GM03348 (cell line): ENCODE measurements at regions not wholly inside any gene's neighbourhood (a gene's known extent, or its start where the extent isn't known, plus 50 kb on each side); places are given as distances from the start of the nearest gene placed in this dataset.
"Not testable (repeated sequence)": the region's sequence is repeated elsewhere in the genome, so short reads cannot be mapped to it uniquely, and the experiment has no call there.

Experiments
- DNase-seq: peaks from one replicate; pipeline ENCODE4 v3.0.0; 2012; ENCODE audit warnings: low spot score

DNA sequence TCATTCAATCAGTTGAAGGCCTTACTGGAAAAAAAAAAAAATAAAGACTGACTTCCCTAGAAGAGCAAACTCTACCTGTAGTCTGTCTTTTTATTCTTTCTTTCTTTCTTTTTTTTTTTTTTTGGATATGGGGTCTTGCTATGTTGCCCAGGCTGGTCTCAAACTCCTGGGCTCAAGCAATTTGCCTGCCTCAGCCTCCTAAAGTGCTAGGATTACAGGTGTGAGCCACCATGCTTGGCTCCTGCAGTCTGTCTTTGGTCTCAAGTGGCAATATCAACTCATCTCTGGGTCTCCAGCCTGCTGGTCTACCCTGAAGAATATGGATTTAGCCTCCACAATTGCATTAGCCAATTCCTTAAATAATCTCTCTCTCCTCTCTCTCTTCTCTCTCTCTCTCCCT is 167.7 kb upstream of the P2RY1 start:
- no peak for DNase-seq

- no peak for DNase-seq
Measured at GRCh38 chr3:152669560-152669959, 165.4 kb upstream of the P2RY1 start.

GRCh38 chr3:152671446-152672319 is 163.2 kb upstream of the P2RY1 start:
- DNase-seq, result no peak

GRCh38 chr3:152672320-152672649 is 162.6 kb upstream of the P2RY1 start:
- DNase-seq, result no peak

DNA sequence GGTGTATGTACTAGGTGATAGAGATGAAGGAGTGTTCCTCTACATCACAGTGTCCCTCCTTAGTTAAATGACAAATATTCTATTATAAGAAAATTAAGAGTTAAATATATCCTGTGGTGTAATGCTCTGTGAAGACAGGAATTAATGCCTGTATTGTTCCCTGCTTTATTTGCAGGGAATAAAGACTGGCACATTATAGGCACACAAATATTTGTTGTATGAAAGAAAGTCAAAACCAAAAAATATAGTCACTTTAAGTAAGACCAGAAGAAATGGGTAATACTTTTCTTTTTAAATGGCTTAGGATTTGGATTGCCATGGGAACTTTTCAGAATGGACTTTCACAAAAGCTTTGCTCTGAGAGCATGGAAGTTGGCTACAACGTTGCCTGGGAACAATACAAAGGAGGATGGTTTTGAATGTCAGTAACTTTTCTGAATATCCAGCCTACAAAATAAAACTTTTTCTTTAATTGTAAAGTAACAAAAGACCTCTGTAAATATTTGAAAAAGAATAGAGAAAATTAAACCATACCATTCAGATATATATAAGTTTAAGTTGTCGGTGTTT is 158.0 kb upstream of the P2RY1 start:
- no peak for DNase-seq

- DNase-seq, result no peak
Measured at GRCh38 chr3:152677491-152677890, 157.4 kb upstream of the P2RY1 start.

DNA sequence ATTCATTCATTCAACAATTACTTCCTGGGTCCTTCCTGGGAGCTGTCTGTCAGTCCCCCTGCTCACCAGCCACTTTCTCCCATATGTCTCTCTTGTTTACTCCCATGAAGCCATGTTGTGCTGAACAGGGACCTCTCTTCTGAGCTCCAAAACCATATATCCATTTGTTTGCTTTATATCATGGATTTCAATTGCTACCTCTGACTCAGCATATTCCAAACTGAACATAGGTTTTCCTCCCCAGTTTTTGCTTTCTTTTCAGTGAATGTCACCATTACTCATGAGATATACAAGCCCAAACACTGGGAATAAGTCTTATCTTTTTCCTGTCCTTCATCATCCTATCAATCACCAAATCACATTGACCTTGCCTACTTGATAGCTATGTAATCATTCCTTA is 152.5 kb upstream of the P2RY1 start:
- DNase-seq, result no peak

DNA sequence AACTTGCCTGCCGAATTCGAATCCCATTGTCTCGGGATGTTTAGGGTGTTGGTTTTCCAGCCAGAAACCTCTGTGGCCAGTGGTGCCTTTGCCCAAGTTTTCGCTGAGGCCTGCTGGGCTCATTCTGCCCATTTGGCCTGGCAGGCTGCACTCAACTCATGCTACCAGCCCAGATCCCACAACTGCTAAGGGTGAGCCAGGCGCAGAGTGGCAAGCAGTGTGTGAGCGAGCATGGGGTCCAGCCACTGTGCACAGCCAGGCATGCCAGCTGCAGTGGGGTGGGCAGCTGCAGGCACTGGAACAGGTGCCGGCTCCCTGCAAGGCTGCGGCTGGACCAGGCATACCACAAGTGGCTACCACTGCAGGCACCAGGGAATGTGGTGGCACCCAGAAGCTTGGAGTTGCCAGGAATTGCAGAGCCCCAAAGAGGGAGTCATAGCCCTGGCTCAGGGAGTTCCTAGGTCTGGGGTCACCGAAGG is 151.4 kb upstream of the P2RY1 start:
- no peak for DNase-seq

- no peak for DNase-seq
Measured at GRCh38 chr3:152684279-152684678, 150.7 kb upstream of the P2RY1 start.

DNA sequence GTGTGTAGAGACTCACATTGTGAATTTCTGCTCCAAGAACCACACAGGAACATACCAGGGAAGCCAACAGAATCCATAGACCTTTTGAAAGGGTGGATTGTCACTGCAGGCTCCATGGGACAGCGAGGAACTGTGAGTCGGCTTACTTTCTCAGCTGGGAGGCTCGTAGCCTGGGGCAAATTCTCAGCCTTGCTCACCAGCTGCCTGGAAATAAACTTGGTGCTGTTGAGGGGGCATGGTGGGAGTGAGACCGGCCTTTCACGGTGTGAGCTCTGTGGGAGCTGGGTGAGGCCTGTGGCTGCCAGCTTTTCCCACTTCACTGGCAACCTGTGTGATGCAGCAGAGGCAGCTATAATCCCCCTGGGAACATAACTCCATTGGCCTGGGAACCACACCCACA is 146.6 kb upstream of the P2RY1 start:
- DNase-seq, result no peak

- DNase-seq, result not testable (repeated sequence)
Measured at GRCh38 chr3:152692326-152692725, 142.6 kb upstream of the P2RY1 start.

DNA sequence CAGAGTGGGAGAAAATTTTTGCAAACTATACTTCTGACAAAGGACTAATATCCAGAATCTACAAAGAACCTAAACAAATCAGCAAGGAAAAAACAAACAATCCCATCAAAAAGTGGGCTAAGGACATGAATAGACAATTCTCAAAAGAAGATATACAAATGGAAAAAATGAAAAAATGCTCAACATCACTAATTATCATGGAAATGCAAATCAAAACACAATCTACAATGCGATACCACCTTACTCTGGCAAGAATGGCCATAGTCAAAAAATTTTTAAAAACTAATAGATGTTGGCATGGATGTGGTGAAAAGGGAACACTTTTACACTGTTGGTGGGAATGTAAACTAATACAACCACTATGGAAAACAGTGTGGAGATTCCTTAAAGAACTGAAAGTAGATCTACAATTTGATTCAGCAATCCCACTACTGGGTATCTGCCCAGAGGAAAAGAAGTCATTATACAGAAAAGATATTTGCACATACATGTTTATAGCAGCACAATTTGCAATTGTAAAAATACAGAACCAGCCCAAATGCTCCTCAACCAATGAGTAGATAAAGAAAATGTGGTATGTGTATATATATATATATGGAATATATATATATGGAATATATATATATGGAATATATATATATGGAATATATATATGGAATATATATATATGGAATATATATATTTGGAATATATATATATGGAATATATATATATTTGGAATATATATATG is 141.2 kb upstream of the P2RY1 start:
- DNase-seq, result not testable (repeated sequence)

GRCh38 chr3:152695840-152696239 is 139.1 kb upstream of the P2RY1 start:
- no peak for DNase-seq

GRCh38 chr3:152696962-152697361 is 138.0 kb upstream of the P2RY1 start:
- no peak for DNase-seq

GRCh38 chr3:152703245-152703890 is 131.6 kb upstream of the P2RY1 start:
- DNase-seq, result no peak

- no peak for DNase-seq
Measured at GRCh38 chr3:152706991-152707713, 127.8 kb upstream of the P2RY1 start.

GRCh38 chr3:152709659-152710058 is 125.3 kb upstream of the P2RY1 start:
- no peak for DNase-seq

GRCh38 chr3:152710549-152710948 is 124.4 kb upstream of the P2RY1 start:
- DNase-seq, result no peak

- no peak for DNase-seq
Measured at GRCh38 chr3:152713989-152714388, 120.9 kb upstream of the P2RY1 start.

DNA sequence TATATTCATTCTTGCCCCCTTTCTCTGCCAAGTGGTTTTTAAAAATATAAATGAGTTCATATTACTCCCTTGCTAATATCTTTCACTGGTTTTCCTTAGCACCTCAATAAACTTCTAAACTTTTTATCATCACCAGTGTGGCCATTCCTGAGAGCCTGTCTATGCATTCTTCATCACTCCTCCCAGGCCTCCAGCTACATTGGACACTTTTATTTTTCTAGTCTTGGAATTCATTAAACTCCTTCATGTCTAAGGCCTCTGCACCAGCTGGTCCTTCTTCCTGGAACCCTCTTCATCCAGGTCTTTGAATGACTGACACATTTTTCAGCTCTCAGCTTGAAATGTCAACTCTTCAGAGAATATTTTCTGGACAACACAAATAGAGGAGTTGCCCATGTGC is 120.4 kb upstream of the P2RY1 start:
- DNase-seq, result no peak

GRCh38 chr3:152717252-152717651 is 117.7 kb upstream of the P2RY1 start:
- no peak for DNase-seq

GRCh38 chr3:152718810-152719209 is 116.1 kb upstream of the P2RY1 start:
- no peak for DNase-seq
